ENCODE measurements at regions not wholly inside any gene's neighbourhood (a gene's known extent, or its start where the extent isn't known, plus 50 kb on each side); places are given as distances from the start of the nearest gene placed in this dataset.

GRCh38 chr12:126030573-126030972 lies 965.3 kb downstream of the AACS start:
- TF ChIP-seq CTCF (IDR thresholded peaks at IDR 0.05) (no peak), POLR2A (IDR thresholded peaks at IDR 0.05) (no peak)
